ENCODE measurements at regions not wholly inside any gene's neighbourhood (a gene's known extent, or its start where the extent isn't known, plus 50 kb on each side); places are given as distances from the start of the nearest gene placed in this dataset.

DNA sequence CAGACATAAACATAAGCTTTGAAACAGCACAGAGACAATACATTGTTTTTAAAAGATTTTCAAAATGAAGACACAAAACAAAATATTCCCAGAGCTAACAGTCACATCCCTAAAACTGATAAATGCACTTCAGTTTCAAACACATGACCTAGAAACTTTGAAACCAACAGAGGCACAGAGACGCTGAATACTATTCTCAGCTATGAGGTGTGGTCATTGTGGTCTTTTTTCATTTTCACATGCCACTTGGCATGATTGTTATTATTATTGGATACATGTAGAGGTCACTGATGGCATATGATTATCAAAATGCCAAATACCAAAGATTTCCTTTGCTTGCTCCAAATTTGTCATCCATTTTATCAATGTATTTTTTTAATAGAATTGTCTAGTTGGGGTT lies 306.9 kb downstream of the QKI start:
- H3K9me3 Mint-ChIP-seq (ENCODE audit: low read depth): no peaks in the 10 kb centered on the region
- H3K36me3 Mint-ChIP-seq (ENCODE audit: low read depth): no peaks in the 10 kb centered on the region
- TF ChIP-seq, protein P1, sequence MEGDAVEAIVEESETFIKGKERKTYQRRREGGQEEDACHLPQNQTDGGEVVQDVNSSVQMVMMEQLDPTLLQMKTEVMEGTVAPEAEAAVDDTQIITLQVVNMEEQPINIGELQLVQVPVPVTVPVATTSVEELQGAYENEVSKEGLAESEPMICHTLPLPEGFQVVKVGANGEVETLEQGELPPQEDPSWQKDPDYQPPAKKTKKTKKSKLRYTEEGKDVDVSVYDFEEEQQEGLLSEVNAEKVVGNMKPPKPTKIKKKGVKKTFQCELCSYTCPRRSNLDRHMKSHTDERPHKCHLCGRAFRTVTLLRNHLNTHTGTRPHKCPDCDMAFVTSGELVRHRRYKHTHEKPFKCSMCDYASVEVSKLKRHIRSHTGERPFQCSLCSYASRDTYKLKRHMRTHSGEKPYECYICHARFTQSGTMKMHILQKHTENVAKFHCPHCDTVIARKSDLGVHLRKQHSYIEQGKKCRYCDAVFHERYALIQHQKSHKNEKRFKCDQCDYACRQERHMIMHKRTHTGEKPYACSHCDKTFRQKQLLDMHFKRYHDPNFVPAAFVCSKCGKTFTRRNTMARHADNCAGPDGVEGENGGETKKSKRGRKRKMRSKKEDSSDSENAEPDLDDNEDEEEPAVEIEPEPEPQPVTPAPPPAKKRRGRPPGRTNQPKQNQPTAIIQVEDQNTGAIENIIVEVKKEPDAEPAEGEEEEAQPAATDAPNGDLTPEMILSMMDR (IDR thresholded peaks at IDR 0.05): no peak
- no peak overlapping the region for H3K27ac Mint-ChIP-seq (ENCODE audit: unreplicated experiment)
- no peaks in the 10 kb centered on the region for H3K27me3 Mint-ChIP-seq (ENCODE audit: low read depth)
- H3K4me1 Mint-ChIP-seq (ENCODE audit: low read depth): peaks cover 13% of the 10 kb centered on the region
- no peak for DNase-seq (ENCODE audit: low spot score)
- H3K4me3 Mint-ChIP-seq (ENCODE audit: unreplicated experiment): no peak overlapping the region

DNA sequence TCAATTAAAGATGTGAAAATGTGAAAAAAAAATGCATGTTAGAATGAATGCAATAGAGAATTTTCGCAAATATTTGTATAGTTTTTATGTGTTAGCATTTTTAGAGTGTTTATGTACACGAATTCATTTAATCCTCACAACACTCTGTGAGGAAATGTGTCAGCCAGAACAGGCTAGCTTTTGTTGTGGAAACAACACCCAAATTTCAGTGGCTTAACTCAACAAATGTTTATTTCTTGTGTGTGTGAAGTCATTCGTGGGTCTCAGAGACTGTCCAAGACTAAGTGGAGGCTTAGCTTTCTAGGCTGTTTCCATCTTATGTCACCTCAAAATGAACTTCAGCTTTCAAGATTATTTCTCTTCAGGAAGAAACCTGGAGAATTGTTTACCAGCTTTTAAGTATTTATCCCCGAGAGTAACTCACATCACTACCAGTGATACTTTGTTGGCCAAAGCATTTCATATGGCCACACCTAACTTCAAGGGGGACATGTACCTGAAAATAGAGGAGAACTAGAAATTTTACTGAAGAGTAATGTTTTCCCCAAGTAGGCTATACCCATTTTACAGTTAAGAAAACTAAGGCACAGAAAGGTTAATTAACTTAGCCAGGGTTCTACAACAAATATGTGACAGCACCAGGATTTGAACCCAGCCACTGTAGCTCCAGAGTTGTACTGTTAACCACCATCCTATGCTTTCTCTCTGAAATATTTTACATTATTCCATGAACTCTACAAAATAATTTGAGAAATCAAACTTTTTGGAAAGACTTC lies 306.1 kb downstream of the QKI start:
- TF ChIP-seq, protein P1 (IDR thresholded peaks at IDR 0.05): no peak
- Mint-ChIP-seq H3K27me3 (ENCODE audit: low read depth) (no peaks in the 10 kb centered on the region), H3K4me3 (ENCODE audit: unreplicated experiment) (no peak overlapping the region), H3K9me3 (ENCODE audit: low read depth) (no peaks in the 10 kb centered on the region), H3K36me3 (ENCODE audit: low read depth) (no peaks in the 10 kb centered on the region), H3K27ac (ENCODE audit: unreplicated experiment) (no peak overlapping the region), H3K4me1 (ENCODE audit: low read depth) (peaks cover 13% of the 10 kb centered on the region)
- no peak for DNase-seq (ENCODE audit: low spot score)

DNA sequence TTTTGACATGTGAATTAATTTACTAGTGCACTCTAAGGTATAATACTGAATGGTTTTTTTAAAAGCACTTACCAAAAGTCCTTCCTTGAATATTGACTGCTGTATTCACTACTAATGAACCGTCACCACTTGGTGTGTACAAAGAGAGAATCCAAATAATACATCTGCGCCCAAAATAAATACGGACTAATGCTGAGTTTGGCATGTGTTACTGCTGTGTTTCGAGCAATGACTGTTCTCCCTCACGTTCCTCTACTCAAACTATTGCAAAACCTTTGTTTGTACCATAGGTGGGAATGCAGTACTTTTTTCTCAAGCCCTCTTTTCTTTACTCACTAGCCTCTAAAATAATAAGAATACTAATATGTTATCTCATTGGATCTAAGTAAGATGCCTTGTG lies 305.5 kb downstream of the QKI start:
- no peak overlapping the region for H3K27ac Mint-ChIP-seq (ENCODE audit: unreplicated experiment)
- H3K9me3 Mint-ChIP-seq (ENCODE audit: low read depth): no peaks in the 10 kb centered on the region
- H3K27me3 Mint-ChIP-seq (ENCODE audit: low read depth): no peaks in the 10 kb centered on the region
- TF ChIP-seq, protein P1 (IDR thresholded peaks at IDR 0.05): no peak
- H3K36me3 Mint-ChIP-seq (ENCODE audit: low read depth): no peaks in the 10 kb centered on the region
- DNase-seq (ENCODE audit: low spot score): no peak
- H3K4me1 Mint-ChIP-seq (ENCODE audit: low read depth): peaks cover 13% of the 10 kb centered on the region
- H3K4me3 Mint-ChIP-seq (ENCODE audit: unreplicated experiment): no peak overlapping the region

DNA sequence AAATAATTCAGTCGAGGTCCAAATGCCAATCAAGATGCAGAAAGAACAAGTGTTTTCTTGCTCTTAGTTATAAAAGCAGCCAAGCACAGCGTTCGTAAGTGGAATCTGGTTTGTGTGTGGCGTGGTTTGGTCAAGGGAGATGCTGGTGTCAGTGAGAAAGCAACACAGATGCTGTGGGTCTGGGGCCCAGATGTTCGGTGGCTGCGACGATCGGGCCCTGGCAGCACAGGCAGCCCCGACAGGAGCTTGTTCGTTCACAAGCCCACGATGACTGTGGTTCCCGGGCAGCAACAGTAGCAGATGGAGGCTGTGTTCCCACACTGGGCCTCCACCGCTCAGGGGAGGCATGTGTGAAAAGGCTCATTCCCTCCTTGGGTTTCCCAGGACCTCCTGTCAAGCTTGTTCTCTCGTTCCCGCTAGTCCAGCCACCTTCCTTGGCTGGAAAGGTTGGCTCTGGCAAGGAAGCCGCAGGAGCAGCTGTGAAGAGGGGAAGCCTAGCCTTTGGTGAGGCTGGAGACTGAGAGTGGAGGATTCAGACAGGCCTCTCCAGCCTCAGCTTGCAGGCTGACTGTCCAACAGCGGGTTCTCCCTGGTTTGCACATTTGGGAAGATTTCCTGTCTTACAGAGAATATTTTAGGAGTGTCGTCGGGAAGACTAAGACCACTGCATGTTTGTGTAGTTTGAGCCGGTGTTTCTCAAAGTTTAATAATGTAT lies 304.7 kb downstream of the QKI start:
- H3K4me3 Mint-ChIP-seq (ENCODE audit: unreplicated experiment): no peak overlapping the region
- no peak overlapping the region for H3K27ac Mint-ChIP-seq (ENCODE audit: unreplicated experiment)
- TF ChIP-seq, protein P1 (IDR thresholded peaks at IDR 0.05): no peak
- no peaks in the 10 kb centered on the region for H3K27me3 Mint-ChIP-seq (ENCODE audit: low read depth)
- H3K36me3 Mint-ChIP-seq (ENCODE audit: low read depth): no peaks in the 10 kb centered on the region
- DNase-seq (ENCODE audit: low spot score): no peak
- H3K4me1 Mint-ChIP-seq (ENCODE audit: low read depth): peaks cover 13% of the 10 kb centered on the region
- no peaks in the 10 kb centered on the region for H3K9me3 Mint-ChIP-seq (ENCODE audit: low read depth)

DNA sequence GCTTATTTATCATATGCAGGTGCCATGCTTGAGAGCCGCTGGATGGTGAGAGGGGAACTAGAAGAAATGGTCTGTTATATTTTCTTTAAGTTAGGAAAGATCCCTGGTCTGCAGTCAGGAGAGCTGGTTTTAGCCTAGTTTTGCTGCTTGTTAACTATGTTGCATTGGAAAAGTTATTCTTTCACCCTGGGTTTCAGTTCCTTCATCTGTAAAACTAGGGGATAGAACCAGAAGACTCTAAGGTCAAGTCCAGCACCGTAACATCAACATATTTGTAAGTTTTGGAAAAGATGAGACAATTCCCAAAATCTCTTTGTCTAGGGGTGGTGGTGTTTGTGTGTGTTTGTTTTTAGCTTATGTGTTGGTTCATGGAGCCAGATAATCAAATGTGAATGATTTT lies 304.0 kb downstream of the QKI start:
- Mint-ChIP-seq H3K9me3 (ENCODE audit: low read depth) (no peaks in the 10 kb centered on the region), H3K4me3 (ENCODE audit: unreplicated experiment) (no peak overlapping the region), H3K27me3 (ENCODE audit: low read depth) (no peaks in the 10 kb centered on the region), H3K27ac (ENCODE audit: unreplicated experiment) (no peak overlapping the region), H3K4me1 (ENCODE audit: low read depth) (peaks cover 13% of the 10 kb centered on the region), H3K36me3 (ENCODE audit: low read depth) (no peaks in the 10 kb centered on the region)
- no peak for DNase-seq (ENCODE audit: low spot score)
- TF ChIP-seq, protein P1 (IDR thresholded peaks at IDR 0.05): no peak
